ENCODE measurements at regions not wholly inside any gene's neighbourhood (a gene's known extent, or its start where the extent isn't known, plus 50 kb on each side); places are given as distances from the start of the nearest gene placed in this dataset.

- Histone ChIP-seq H3K9me3 (ENCODE audit: control insufficient read depth, insufficient read depth, low read length) (peaks cover 8% of the 10 kb centered on the region; the same call in 1 of the 2 replicates), H3K4me2 (ENCODE audit: low read length) (no peak overlapping the region), H3K9me2 (replicated peaks; ENCODE audit: control insufficient read depth, low read length) (no peaks in the 10 kb centered on the region), H4K20me1 (ENCODE audit: control insufficient read depth, insufficient read depth, low read depth, low read length) (no peaks in the 10 kb centered on the region), H3K4me1 (ENCODE audit: control insufficient read depth, low read length) (no peaks in the 10 kb centered on the region), H3K27me3 (ENCODE audit: control insufficient read depth, low read length) (no peaks in the 10 kb centered on the region), H3K27ac (ENCODE audit: low read depth, low read length) (no peak overlapping the region), H3K36me3 (ENCODE audit: control insufficient read depth, low read length) (no peaks in the 10 kb centered on the region), H3K79me2 (ENCODE audit: control insufficient read depth, low read length) (no peaks in the 10 kb centered on the region), H3F3A (ENCODE audit: control insufficient read depth, insufficient read depth) (no peaks in the 10 kb centered on the region), H3K4me3 (ENCODE audit: low read length) (no peak overlapping the region)
- TF ChIP-seq CTCF (IDR thresholded peaks at IDR 0.05; ENCODE audit: low read depth, low read length, poor library complexity, severe bottlenecking) = no peak
These were observed 255.7 kb downstream of the ARL6IP6 start for GRCh38 chr2:152974146-152974545.

GRCh38 chr2:152971685-152972084, 253.3 kb downstream of the ARL6IP6 start:
- Histone ChIP-seq H3K27me3 (ENCODE audit: control insufficient read depth, low read length) (no peaks in the 10 kb centered on the region), H3K36me3 (ENCODE audit: control insufficient read depth, low read length) (no peaks in the 10 kb centered on the region), H3K4me2 (ENCODE audit: low read length) (no peak overlapping the region), H3K9me2 (replicated peaks; ENCODE audit: control insufficient read depth, low read length) (no peaks in the 10 kb centered on the region), H3F3A (ENCODE audit: control insufficient read depth, insufficient read depth) (no peaks in the 10 kb centered on the region), H4K20me1 (ENCODE audit: control insufficient read depth, insufficient read depth, low read depth, low read length) (no peaks in the 10 kb centered on the region), H3K9me3 (ENCODE audit: control insufficient read depth, insufficient read depth, low read length) (peaks cover 12% of the 10 kb centered on the region; the same call in 1 of the 2 replicates), H3K79me2 (ENCODE audit: control insufficient read depth, low read length) (no peaks in the 10 kb centered on the region), H3K4me3 (ENCODE audit: low read length) (no peak overlapping the region), H3K27ac (ENCODE audit: low read depth, low read length) (no peak overlapping the region), H3K4me1 (ENCODE audit: control insufficient read depth, low read length) (no peaks in the 10 kb centered on the region)
- TF ChIP-seq CTCF (IDR thresholded peaks at IDR 0.05; ENCODE audit: low read depth, low read length, poor library complexity, severe bottlenecking) (no peak), EZH2phosphoT487 (IDR thresholded peaks at IDR 0.05; ENCODE audit: borderline replicate concordance, low read length) (no peak)

GRCh38 chr2:152962446-152962845, 244.0 kb downstream of the ARL6IP6 start:
- H3K9me2 ChIP-seq (replicated peaks; ENCODE audit: control insufficient read depth, low read length) = no peaks in the 10 kb centered on the region
- H3K4me2 ChIP-seq (ENCODE audit: low read length) = no peak overlapping the region
- no peaks in the 10 kb centered on the region for H4K20me1 ChIP-seq (ENCODE audit: control insufficient read depth, insufficient read depth, low read depth, low read length)
- H3K4me3 ChIP-seq (ENCODE audit: low read length) = no peak overlapping the region
- H3K36me3 ChIP-seq (ENCODE audit: control insufficient read depth, low read length) = no peaks in the 10 kb centered on the region
- H3K9me3 ChIP-seq (ENCODE audit: control insufficient read depth, insufficient read depth, low read length) = no peaks in the 10 kb centered on the region
- no peak overlapping the region for H3K27ac ChIP-seq (ENCODE audit: low read depth, low read length)
- no peaks in the 10 kb centered on the region for H3K79me2 ChIP-seq (ENCODE audit: control insufficient read depth, low read length)
- no peaks in the 10 kb centered on the region for H3K4me1 ChIP-seq (ENCODE audit: control insufficient read depth, low read length)
- no peaks in the 10 kb centered on the region for H3K27me3 ChIP-seq (ENCODE audit: control insufficient read depth, low read length)
- TF ChIP-seq CTCF (IDR thresholded peaks at IDR 0.05; ENCODE audit: low read depth, low read length, poor library complexity, severe bottlenecking) = no peak
- no peak for TF ChIP-seq EZH2phosphoT487 (IDR thresholded peaks at IDR 0.05; ENCODE audit: borderline replicate concordance, low read length)
- H3F3A ChIP-seq (ENCODE audit: control insufficient read depth, insufficient read depth) = no peaks in the 10 kb centered on the region

- Histone ChIP-seq H3K4me1 (ENCODE audit: control insufficient read depth, low read length) (no peaks in the 10 kb centered on the region), H4K20me1 (ENCODE audit: control insufficient read depth, insufficient read depth, low read depth, low read length) (no peaks in the 10 kb centered on the region), H3K27me3 (ENCODE audit: control insufficient read depth, low read length) (no peaks in the 10 kb centered on the region), H3K9me2 (replicated peaks; ENCODE audit: control insufficient read depth, low read length) (no peaks in the 10 kb centered on the region), H3K36me3 (ENCODE audit: control insufficient read depth, low read length) (no peaks in the 10 kb centered on the region), H3K4me3 (ENCODE audit: low read length) (no peak overlapping the region), H3K9me3 (ENCODE audit: control insufficient read depth, insufficient read depth, low read length) (no peaks in the 10 kb centered on the region), H3K27ac (ENCODE audit: low read depth, low read length) (no peak overlapping the region), H3K79me2 (ENCODE audit: control insufficient read depth, low read length) (no peaks in the 10 kb centered on the region), H3K4me2 (ENCODE audit: low read length) (no peak overlapping the region), H3F3A (ENCODE audit: control insufficient read depth, insufficient read depth) (no peaks in the 10 kb centered on the region)
- TF ChIP-seq CTCF (IDR thresholded peaks at IDR 0.05; ENCODE audit: low read depth, low read length, poor library complexity, severe bottlenecking) (no peak), EZH2phosphoT487 (IDR thresholded peaks at IDR 0.05; ENCODE audit: borderline replicate concordance, low read length) (no peak)
These were observed 242.9 kb downstream of the ARL6IP6 start for GRCh38 chr2:152961351-152961750.

All from DOHH2 (cell line).